ENCODE measurements at regions not wholly inside any gene's neighbourhood (a gene's known extent, or its start where the extent isn't known, plus 50 kb on each side); places are given as distances from the start of the nearest gene placed in this dataset.

DNA sequence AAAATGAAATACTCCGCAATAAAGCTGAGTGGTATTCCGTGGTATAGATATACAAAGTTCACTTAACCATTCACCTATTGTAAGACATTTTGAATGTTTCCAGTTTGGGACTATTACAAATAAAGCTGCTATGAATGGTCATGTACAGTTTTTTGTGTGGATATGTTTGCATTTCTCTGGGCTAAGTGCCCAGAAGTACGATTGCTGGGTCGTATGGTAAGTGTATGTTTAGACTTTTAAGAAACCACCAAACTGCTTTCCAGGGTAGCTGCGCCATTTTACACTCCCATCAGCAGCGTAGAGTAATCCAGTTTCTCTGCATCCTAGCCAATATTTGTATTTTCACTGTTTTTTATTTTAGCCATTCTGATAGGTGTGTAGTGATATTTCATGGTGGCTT, 208.4 kb upstream of the TLE3 start:
- in situ Hi-C loops (cut with MboI; ENCODE audit: low pct_ligation_motif_present in 1 of 4, low pct_unique_long_range_greater_than_20kb in 1 of 4, low sequenced_read_pairs in 3 of 4) (no loop called here), intact Hi-C loops (cut with DNase I; ENCODE audit: low total_unique reads) (no loop called here)
- DNase-seq: no peak
- no peaks in the 10 kb centered on the region for H3K4me1 ChIP-seq
- H3K9me3 ChIP-seq: no peaks in the 10 kb centered on the region
- no peaks in the 10 kb centered on the region for H3K27me3 ChIP-seq
- TF ChIP-seq, protein P1, sequence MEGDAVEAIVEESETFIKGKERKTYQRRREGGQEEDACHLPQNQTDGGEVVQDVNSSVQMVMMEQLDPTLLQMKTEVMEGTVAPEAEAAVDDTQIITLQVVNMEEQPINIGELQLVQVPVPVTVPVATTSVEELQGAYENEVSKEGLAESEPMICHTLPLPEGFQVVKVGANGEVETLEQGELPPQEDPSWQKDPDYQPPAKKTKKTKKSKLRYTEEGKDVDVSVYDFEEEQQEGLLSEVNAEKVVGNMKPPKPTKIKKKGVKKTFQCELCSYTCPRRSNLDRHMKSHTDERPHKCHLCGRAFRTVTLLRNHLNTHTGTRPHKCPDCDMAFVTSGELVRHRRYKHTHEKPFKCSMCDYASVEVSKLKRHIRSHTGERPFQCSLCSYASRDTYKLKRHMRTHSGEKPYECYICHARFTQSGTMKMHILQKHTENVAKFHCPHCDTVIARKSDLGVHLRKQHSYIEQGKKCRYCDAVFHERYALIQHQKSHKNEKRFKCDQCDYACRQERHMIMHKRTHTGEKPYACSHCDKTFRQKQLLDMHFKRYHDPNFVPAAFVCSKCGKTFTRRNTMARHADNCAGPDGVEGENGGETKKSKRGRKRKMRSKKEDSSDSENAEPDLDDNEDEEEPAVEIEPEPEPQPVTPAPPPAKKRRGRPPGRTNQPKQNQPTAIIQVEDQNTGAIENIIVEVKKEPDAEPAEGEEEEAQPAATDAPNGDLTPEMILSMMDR (IDR thresholded peaks at IDR 0.05): no peak
- WGBS, 2 donors (ENCODE audit: low coverage in 1 of 2): 51 to 52% methylated on average over 6 of the region's 6 CpGs
- H3K36me3 ChIP-seq: no peaks in the 10 kb centered on the region
- no peak overlapping the region for H3K27ac ChIP-seq
- H3K4me3 ChIP-seq: no peak overlapping the region

- no peaks in the 10 kb centered on the region for H3K36me3 ChIP-seq
- 100% methylated on average over 4 of the region's 4 CpGs; no CpG with 5 or more reads in 1 of the 2 donors for WGBS, 2 donors (ENCODE audit: low coverage in 1 of 2)
- no peak for DNase-seq
- no peaks in the 10 kb centered on the region for H3K9me3 ChIP-seq
- no peak overlapping the region for H3K27ac ChIP-seq
- H3K27me3 ChIP-seq: no peaks in the 10 kb centered on the region
- in situ Hi-C loops (cut with MboI; ENCODE audit: low pct_ligation_motif_present in 1 of 4, low pct_unique_long_range_greater_than_20kb in 1 of 4, low sequenced_read_pairs in 3 of 4): no loop called here
- no peak for TF ChIP-seq POLR2A (IDR thresholded peaks at IDR 0.05)
- TF ChIP-seq, protein P1 (IDR thresholded peaks at IDR 0.05): no peak
- TF ChIP-seq POLR2AphosphoS5 (IDR thresholded peaks at IDR 0.05): no peak
- intact Hi-C loops (cut with DNase I; ENCODE audit: low total_unique reads): no loop called here
- H3K4me1 ChIP-seq: no peaks in the 10 kb centered on the region
- no peak overlapping the region for H3K4me3 ChIP-seq
Measured at GRCh38 chr15:70303981-70304380, 206.3 kb upstream of the TLE3 start.

DNA sequence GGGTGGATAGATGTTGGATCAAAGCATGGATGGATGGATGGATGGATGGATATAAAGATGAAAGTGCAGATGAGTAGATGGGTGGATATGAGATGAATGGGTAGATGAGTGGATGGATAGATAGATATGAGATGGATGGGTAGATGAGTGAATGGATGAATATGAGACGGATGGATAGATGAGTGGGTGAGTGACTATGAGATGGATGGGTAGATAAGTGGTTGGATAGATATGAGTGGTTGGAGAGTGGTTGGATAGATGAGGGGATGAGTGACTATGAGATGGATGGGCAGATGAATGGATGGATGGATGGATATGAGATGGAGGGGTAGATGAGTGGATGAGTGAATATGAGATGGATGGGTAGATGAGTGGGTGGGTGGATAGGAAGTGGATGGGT, 204.6 kb upstream of the TLE3 start:
- 94 to 98% methylated on average over 1 of the region's 1 CpG for WGBS, 2 donors (ENCODE audit: low coverage in 1 of 2)

DNA sequence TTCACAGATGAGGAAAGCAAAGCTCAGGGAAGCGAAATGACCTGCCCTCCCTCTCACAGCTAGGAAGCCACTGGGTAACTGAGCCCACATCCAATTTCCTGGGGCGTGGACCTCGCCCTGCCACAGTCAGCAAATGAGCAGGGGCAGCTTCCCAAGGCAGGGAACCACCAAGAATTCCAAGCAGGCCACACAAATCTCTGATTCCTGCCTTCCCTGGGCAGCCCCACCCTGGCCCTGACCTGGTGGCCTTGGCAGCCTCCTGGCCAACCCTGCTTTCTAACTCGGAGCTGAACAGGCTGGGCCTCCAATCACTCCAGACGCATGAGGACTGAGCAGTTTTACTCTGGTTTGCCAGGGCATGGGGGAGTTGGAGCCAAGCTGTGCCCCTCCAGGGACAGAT, 203.7 kb upstream of the TLE3 start:
- no peak overlapping the region for H3K27ac ChIP-seq
- no peaks in the 10 kb centered on the region for H3K9me3 ChIP-seq
- H3K36me3 ChIP-seq: no peaks in the 10 kb centered on the region
- 81% methylated on average over 4 of the region's 5 CpGs; no CpG with 5 or more reads in 1 of the 2 donors for WGBS, 2 donors (ENCODE audit: low coverage in 1 of 2)
- in situ Hi-C loops (cut with MboI; ENCODE audit: low pct_ligation_motif_present in 1 of 4, low pct_unique_long_range_greater_than_20kb in 1 of 4, low sequenced_read_pairs in 3 of 4) (no loop called here), intact Hi-C loops (cut with DNase I; ENCODE audit: low total_unique reads) (no loop called here)
- TF ChIP-seq, protein P1 (IDR thresholded peaks at IDR 0.05): no peak
- no peak for TF ChIP-seq POLR2AphosphoS5 (IDR thresholded peaks at IDR 0.05)
- no peak for TF ChIP-seq POLR2A (IDR thresholded peaks at IDR 0.05)
- TF ChIP-seq EP300 (IDR thresholded peaks at IDR 0.05; ENCODE audit: low read depth): no peak
- H3K4me1 ChIP-seq: no peaks in the 10 kb centered on the region
- no peak overlapping the region for H3K4me3 ChIP-seq
- DNase-seq: no peak
- no peaks in the 10 kb centered on the region for H3K27me3 ChIP-seq

More for the DNA sequence above, 204.6 kb upstream of the TLE3 start:
- no peak for DNase-seq
- no peak overlapping the region for H3K4me3 ChIP-seq
- H3K9me3 ChIP-seq: no peaks in the 10 kb centered on the region
- TF ChIP-seq, protein P1 (IDR thresholded peaks at IDR 0.05): no peak
- TF ChIP-seq EP300 (IDR thresholded peaks at IDR 0.05; ENCODE audit: low read depth) (no peak), POLR2AphosphoS5 (IDR thresholded peaks at IDR 0.05) (no peak), POLR2A (IDR thresholded peaks at IDR 0.05) (no peak)
- intact Hi-C loops (cut with DNase I; ENCODE audit: low total_unique reads) (no loop called here), in situ Hi-C loops (cut with MboI; ENCODE audit: low pct_ligation_motif_present in 1 of 4, low pct_unique_long_range_greater_than_20kb in 1 of 4, low sequenced_read_pairs in 3 of 4) (no loop called here)
- H3K27me3 ChIP-seq: no peaks in the 10 kb centered on the region
- H3K27ac ChIP-seq: no peak overlapping the region
- H3K4me1 ChIP-seq: no peaks in the 10 kb centered on the region
- no peaks in the 10 kb centered on the region for H3K36me3 ChIP-seq

All from transverse colon (tissue), 4 donors.